HG03039 (cell line): ENCODE measurements at regions not wholly inside any gene's neighbourhood (a gene's known extent, or its start where the extent isn't known, plus 50 kb on each side); places are given as distances from the start of the nearest gene placed in this dataset.
"Not testable (repeated sequence)": the region's sequence is repeated elsewhere in the genome, so short reads cannot be mapped to it uniquely, and the experiment has no call there.

Experiments
- ATAC-seq: cut with Tn5 transposase; IDR thresholded peaks from one replicate; pipeline ENCODE4 v1.9.1; 2021; ENCODE audit warnings: mild to moderate bottlenecking, moderate library complexity; ENCODE audit not compliant: unreplicated experiment

GRCh38 chr14:30356438-30357202 is 202.3 kb upstream of the G2E3 start:
- ATAC-seq, result no peak

DNA sequence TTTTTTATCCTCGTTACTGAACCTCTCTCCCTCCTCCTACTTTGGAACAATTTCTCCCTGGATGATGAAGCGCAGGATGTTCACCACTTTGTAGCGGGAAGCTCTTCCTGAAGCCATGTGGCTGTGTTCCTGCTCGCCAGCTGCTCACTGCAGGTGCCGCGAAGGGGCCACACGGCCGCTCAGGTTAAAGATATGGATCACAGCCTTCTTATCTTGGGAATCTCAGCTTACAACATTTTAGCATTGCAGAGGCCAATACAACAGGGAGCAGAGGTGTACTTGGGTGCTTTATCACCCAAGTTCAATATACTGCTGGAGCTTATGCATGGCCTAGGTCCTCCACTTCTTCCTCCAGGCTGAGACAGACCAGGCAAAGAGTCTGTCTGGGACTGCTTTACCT is 201.2 kb upstream of the G2E3 start:
- no peak for ATAC-seq

- no peak for ATAC-seq
These were observed 196.4 kb upstream of the G2E3 start for GRCh38 chr14:30362369-30363218.

GRCh38 chr14:30363219-30363880 is 195.6 kb upstream of the G2E3 start:
- ATAC-seq, result not testable (repeated sequence)

DNA sequence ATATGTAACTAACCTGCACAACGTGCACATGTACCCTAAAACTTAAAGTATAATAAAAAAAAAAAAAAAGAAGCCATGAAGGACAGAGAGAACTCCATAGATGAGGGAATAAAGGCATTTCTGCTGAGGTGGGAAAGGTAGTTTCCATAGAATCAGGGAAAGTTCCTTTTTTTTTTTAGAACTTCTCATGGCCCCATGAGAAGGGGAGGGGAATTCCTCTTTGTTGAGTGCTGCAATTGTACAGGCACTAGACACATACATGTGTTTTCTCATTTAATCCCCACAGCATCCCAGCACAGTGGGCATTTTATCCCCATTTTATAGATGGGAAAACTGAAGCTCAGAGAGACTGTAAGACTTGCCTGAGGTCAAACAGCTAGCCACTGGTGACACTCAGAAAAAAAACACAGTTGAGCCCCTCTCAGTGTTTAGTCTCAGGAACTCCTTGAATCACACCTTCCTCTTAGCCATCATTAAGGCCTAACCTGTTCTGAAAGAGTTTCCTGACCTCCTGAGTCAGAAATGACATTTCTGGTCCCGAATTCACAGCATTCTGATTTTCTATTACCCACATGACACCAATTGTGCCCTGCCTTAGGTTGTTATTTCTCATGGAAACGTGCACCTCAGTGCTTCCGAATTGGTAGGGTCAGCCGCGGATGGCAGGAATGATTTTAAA is 189.3 kb upstream of the G2E3 start:
- ATAC-seq, result no peak

- ATAC-seq, result no peak
These were observed 185.9 kb upstream of the G2E3 start for GRCh38 chr14:30373053-30373452.

- no peak for ATAC-seq
These were observed 185.4 kb upstream of the G2E3 start for GRCh38 chr14:30373526-30373925.

- ATAC-seq, result peak; percentile 98
These were observed 183.6 kb upstream of the G2E3 start for GRCh38 chr14:30375296-30375892.

DNA sequence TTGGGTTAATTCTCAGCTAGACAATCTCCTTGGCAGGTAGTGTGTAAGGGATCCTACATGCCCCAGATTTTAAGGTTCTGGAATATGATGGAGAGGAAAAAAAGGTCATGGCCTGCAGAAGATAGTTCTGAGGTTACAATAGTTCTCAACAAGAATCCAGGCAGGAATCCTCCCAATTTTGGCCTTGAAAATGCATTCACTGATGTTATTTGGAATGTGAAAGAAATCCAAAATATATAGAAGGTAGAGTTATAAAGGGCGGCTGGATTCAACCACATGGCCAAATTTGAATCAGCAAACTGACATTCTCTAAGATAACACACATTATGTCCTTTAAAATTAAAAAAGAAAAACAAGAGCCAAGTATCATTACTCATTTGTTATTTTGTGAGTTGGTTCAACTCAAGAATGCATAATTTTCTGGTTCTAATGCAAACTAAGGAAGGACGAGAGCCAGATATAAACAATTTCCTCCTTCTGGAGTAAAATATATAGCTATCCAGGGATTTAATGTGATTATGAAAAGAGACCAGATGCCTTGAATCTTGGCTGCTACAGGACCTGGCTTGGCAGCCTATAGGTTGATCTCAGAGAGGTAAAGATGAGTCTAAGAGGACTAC is 177.0 kb upstream of the G2E3 start:
- no peak for ATAC-seq

DNA sequence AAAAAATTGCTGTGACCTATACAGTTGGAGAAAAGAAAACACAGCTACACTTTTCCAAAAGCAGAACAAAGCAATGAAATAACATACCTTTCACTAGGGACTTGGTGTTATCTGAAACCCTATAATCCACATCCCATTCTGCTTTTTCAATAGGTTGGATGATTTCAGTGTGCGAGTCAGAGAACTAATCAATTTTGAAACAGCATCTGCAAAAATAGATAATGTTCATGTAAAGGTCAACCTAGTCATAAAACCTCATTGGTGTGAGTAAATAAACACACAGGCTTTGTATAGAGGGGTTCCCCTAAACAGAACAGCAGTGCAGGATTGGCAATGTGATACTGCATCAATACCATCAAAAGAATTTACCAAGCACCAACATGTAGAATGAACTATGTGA is 173.0 kb upstream of the G2E3 start:
- no peak for ATAC-seq

GRCh38 chr14:30387871-30388270 is 171.1 kb upstream of the G2E3 start:
- ATAC-seq, result no peak

DNA sequence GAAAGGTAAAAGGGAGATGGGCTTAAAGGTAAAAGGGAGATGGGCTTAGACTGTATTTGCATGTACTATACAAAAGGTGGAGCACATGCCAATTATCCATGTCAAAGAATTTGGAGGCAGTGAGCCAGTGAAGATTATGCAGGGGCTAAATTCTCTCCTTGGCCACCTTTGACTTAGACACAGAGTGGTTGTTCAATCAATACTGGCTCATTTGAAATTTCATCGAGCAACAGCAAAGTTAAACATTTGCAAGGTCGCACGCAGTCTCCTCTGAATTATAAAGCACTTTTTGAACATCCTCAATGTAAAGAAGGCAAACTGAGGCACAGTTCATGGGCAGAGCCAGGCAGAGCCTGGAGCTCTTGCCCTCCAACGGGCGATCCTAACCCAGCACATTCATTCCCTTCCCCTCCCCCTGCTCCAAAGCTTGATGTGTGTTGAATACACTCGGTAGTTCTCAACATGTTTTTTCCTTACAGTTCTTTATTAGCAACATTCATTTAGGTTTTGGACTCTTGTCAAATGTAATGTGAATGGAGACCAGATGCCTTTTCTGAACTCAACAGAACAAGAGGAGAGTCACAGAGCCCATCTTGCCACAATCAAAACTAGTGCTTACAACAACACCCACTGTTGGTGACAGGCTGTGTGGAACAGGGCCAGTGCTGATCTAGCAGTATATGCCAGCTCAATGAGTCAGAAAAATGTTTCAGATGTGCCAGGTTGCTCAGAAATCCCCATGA is 169.7 kb upstream of the G2E3 start:
- no peak for ATAC-seq

- ATAC-seq, result no peak
These were observed 169.0 kb upstream of the G2E3 start for GRCh38 chr14:30389877-30390385.

DNA sequence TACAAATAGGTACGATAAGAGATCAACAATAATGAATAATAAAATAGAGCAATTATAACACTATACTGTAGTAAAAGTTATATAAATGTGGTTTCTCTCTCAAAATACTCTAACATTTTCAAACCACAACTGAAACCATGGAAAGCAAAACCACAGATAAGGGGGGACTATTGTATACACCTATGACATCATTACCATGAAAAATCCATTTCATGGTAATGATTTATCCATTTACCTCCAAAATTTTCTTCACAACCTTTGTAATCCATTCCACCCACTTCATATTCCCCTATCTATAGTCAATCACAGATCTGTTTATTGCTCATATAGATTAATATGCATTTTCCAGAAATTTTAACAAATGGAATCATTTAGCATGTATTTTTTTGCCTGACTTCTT is 163.9 kb upstream of the G2E3 start:
- no peak for ATAC-seq

DNA sequence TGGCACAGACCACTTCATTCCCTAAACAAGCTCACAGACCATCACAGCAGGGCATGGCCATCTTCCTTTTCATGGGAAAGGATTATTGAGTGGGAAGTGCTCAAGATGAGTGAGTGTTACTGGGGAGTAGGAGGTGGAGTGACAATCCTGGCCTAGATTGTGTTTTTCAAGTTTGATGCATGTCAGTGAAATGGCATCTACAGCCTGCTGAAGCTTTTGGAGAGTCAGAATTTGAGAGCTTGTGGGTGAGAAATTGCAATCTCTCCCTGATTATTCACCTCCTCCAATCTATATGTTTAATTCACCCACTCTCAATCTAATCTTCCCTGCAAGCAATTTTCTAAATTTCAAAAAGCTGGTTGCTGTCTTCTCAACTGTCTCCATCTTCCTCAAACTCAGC is 156.1 kb upstream of the G2E3 start:
- no peak for ATAC-seq

GRCh38 chr14:30403791-30404190 is 155.2 kb upstream of the G2E3 start:
- ATAC-seq, result no peak

DNA sequence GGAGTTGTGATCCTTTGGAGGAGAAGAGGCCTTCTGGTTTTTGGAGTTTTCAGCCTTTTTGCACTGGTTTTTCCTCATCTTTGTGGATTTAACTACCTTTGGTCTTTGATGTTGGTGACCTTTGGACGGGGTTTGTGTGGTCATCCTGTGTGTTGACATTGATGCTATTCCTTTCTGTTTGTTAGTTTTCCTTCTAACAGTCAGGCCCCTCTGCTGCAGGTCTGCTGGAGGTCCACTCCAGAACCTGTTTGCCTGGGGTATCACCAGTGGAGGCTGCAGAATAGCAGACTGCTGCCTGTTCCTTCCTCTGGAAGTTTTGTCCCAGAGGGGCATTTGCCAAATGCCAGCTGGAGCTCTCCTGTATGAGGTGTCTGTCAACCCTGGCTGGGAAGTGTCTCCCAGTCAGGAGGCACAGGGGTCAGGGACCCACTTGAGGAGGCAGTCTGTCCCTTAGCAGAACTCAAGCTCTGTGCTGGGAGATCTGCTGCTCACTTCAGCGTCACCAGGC is 149.4 kb upstream of the G2E3 start:
- ATAC-seq, result not testable (repeated sequence)

DNA sequence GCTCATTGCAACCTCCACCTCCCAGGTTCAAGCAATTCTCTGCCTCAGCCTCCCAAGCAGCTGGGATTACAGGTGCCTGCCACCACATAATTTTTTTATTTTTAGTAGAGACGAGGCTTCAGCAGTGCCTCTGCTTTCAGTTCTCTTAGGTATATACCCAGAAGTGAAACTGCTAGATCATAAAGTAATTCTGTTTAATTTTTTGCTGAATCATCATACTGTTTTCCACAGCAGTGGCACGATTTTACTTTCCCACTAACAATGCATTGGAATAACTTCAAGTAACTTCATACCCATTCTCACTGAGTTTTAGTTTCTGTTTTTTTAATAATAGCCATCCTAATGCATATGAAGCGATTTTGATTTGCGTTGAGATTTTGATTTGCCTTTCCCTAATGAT is 148.0 kb upstream of the G2E3 start:
- no peak for ATAC-seq

DNA sequence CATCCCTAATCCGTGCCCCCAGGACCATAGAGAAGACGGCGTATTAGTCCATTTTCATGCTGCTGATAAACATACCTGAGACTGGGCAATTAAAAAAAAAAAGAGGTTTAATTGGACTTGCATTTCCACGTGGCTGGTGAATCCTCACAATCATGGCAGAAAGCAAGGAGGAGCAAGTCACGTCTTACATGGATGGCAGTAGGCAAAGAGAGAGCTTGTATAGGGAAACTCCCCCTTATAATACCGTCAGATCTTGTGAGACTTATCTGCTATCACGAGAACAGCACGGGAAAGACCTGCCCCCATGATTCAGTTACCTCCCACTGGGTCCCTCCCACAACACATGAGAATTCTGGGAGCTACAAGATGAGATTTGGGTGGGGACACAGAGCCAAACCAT is 145.8 kb upstream of the G2E3 start:
- ATAC-seq, result not testable (repeated sequence)
